GM10248 (cell line): ENCODE measurements at regions not wholly inside any gene's neighbourhood (a gene's known extent, or its start where the extent isn't known, plus 50 kb on each side); places are given as distances from the start of the nearest gene placed in this dataset.
"Not testable (repeated sequence)": the region's sequence is repeated elsewhere in the genome, so short reads cannot be mapped to it uniquely, and the experiment has no call there.

Source experiments
- CTCF ChIA-PET: fragments of 300-600 bp; sonication (Branson Sonifier 250); formaldehyde crosslinking; extraction: SDS; loops from one replicate; lab custom pipeline; 2021; ENCODE audit warnings: antibody characterized with exemption; lab: Yijun Ruan, JAX
- POLR2A ChIA-PET: fragments of 350-650 bp; sonication (Branson Sonifier 250); formaldehyde crosslinking; extraction: SDS; loops from one replicate; lab custom pipeline; 2020; ENCODE audit warnings: antibody characterized with exemption; lab: Yijun Ruan, JAX
- DNase-seq: peaks from one replicate; pipeline ENCODE4 v3.0.0; 2012; ENCODE audit errors: extremely low spot score
- TF ChIP-seq, protein P1 (sequence below): IDR thresholded peaks from 2 replicates; pipeline ENCODE4 v1.5.1; 2012; ENCODE audit warnings: mild to moderate bottlenecking, low read depth; ENCODE audit errors: extremely low read depth, missing control alignments, control extremely low read depth

DNA sequence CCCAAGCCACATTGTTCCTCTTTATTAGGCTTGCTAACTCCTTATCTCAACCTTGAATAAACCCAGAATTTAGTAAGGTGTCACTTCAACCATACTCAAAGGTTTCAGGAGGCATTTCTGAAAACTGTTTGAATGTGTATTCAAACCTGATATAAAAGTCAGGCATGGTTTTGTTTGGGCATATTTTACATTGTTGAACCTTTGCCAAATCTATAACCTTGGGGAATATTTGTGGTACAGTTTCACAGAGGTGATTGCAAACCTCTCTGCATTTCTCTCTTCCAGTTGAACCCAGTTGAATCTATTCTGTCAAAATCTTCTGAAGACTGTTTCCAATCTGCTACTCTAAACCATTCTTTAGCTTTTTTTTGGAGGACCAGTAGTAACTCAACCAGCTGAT is 409.0 kb downstream of the TECRL start:
- ChIA-PET CTCF (no interaction called here), POLR2A (no interaction called here)
- TF ChIP-seq, protein P1, sequence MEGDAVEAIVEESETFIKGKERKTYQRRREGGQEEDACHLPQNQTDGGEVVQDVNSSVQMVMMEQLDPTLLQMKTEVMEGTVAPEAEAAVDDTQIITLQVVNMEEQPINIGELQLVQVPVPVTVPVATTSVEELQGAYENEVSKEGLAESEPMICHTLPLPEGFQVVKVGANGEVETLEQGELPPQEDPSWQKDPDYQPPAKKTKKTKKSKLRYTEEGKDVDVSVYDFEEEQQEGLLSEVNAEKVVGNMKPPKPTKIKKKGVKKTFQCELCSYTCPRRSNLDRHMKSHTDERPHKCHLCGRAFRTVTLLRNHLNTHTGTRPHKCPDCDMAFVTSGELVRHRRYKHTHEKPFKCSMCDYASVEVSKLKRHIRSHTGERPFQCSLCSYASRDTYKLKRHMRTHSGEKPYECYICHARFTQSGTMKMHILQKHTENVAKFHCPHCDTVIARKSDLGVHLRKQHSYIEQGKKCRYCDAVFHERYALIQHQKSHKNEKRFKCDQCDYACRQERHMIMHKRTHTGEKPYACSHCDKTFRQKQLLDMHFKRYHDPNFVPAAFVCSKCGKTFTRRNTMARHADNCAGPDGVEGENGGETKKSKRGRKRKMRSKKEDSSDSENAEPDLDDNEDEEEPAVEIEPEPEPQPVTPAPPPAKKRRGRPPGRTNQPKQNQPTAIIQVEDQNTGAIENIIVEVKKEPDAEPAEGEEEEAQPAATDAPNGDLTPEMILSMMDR: no peak
- DNase-seq: no peak

DNA sequence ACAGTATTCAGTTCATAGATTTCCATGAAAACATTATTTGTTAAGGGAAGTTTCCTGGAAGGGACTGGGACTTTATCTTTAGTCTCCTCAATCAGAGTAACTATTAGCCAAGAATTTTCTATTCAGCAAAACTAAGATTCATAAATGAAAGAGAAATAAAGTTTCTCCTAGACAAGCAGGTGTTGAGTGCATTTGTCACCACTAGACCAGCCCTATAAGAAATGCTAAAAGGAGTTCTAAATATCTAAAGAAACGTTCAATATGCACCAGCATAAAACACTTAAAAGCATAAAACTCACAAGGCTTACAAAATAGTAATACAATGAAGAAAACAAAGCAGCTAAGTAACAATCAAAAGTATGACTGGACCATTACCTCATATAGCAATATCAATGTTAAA is 423.0 kb downstream of the TECRL start:
- TF ChIP-seq, protein P1: no peak
- DNase-seq: no peak
- ChIA-PET POLR2A (no interaction called here), CTCF (no interaction called here)

- CTCF ChIA-PET: interaction anchor here (1.0 kb wide), 1 partner anchor 32 kb away, joined by 3 read pairs; no protein-coding TSS in a partner anchor
- no peak for DNase-seq
- POLR2A ChIA-PET: no interaction called here
- TF ChIP-seq, protein P1: no peak
Observed at GRCh38 chr4:63983224-63983623, 426.0 kb downstream of the TECRL start.

DNA sequence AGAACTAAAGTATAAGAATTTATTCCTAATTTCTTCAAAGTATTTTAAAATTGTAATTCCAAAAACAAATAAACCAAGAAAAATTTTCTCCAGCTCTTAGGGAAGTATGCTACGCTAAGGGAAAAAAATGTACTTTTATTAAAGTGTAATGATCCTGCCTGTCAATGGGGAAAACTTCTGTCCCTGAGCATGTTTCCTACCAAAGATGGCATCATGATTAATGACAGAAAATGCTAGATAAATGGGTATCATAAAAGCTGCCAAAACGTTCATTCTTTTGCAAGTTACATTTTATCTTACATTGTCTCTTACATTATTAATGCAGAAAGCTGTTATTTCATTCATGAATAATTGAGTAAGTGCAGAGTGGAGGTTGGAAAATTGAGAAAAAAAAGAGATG is 443.4 kb downstream of the TECRL start:
- no peak for DNase-seq
- ChIA-PET CTCF (no interaction called here), POLR2A (no interaction called here)
- TF ChIP-seq, protein P1: no peak

DNA sequence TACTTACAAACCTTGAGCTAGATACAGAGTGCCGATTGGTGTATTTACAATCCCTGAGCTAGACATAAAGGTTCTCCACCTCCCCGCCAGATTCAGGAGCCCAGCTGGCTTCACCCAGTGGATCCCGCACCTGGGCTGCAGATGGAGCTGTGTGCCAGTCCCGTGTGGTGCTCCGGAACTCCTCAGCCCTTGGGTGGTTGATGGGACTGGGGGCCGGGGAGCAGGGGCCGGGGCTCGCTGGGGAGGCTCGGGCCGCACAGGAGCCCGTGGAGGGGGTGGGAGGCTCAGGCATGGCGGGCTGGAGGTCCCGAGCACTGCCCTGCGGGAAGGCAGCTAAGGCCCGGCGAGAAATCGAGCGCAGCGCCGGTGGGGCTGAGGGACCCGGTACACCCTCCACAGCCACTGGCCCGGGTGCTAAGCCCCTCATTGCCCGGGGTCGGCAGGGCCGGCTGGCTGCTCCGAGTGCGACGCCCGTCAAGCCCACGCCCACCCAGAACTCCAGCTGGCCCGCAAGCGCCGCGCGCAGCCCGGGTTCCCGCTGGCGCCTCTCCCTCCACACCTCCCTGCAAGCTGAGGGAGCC is 466.5 kb downstream of the TECRL start:
- DNase-seq, POLR2A ChIA-PET, CTCF ChIA-PET: not testable (repeated sequence)

DNA sequence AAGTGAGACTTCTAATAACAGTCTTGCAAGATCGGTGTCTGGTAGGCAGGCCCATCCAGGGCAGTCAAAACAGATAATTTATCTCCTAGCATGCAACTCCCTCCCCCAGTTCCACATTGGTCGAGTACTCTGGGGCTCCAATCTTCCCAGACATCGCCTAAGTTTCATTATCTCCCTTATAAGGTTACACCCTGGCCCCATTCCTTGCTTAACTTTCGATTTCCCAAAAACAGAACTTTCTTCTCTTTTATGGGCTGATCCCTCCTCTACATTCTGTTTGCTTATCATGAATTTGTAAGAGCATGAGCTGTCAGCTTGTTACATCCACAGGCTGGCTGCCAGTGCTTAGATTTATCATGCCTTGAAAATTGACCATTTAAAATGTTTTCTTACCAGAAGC is 471.3 kb downstream of the TECRL start:
- POLR2A ChIA-PET: no interaction called here
- CTCF ChIA-PET: no interaction called here
- no peak for DNase-seq
- TF ChIP-seq, protein P1: no peak

DNA sequence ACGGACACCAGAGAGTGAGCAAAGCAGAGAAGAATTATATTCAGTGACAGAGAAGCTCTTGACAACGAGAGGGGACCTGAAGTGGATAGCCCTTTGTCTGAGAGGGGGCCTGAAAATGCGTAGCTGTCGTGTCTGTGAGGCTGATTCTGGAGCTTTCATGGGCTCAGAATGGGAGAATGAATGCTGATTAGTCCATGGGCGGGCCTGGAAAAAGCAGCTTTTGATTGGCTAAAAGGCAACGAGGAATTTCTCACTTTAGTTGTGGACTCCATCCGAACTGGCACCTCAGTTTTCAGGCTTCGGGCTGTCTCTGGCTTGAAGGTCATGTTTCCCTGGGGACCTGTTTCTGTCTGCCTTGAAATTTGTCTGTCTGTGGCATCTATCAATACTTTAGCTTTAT is 487.1 kb downstream of the TECRL start:
- ChIA-PET POLR2A (no interaction called here), CTCF (interaction anchor here (0.8 to 0.9 kb wide), 2 partner anchors 9 to 16 kb away, joined by 3 to 4 read pairs; no protein-coding TSS in a partner anchor)
- TF ChIP-seq, protein P1: no peak
- no peak for DNase-seq
